CD1c-positive myeloid dendritic cell (primary cell): ENCODE measurements at regions not wholly inside any gene's neighbourhood (a gene's known extent, or its start where the extent isn't known, plus 50 kb on each side); places are given as distances from the start of the nearest gene placed in this dataset.

Experiments
- DNase-seq: peaks from one replicate; pipeline ENCODE4 v3.0.0-alpha.2; 2016; ENCODE audit errors: extremely low spot score

GRCh38 chr11:134749040-134749839 lies 337.2 kb upstream of the B3GAT1 start:
- no peak for DNase-seq

GRCh38 chr11:134746609-134747008 lies 334.6 kb upstream of the B3GAT1 start:
- DNase-seq, result no peak

GRCh38 chr11:134745456-134745855 lies 333.4 kb upstream of the B3GAT1 start:
- no peak for DNase-seq

GRCh38 chr11:134743820-134744195 lies 331.8 kb upstream of the B3GAT1 start:
- DNase-seq, result no peak

- no peak for DNase-seq
These were observed 331.1 kb upstream of the B3GAT1 start for GRCh38 chr11:134742956-134743819.

- no peak for DNase-seq
These were observed 330.2 kb upstream of the B3GAT1 start for GRCh38 chr11:134742224-134742612.

- no peak for DNase-seq
These were observed 329.6 kb upstream of the B3GAT1 start for GRCh38 chr11:134741453-134742223.

GRCh38 chr11:134740590-134741261 lies 328.7 kb upstream of the B3GAT1 start:
- no peak for DNase-seq

- DNase-seq, result no peak
These were observed 327.1 kb upstream of the B3GAT1 start for GRCh38 chr11:134739136-134739535.

- no peak for DNase-seq
These were observed 326.5 kb upstream of the B3GAT1 start for GRCh38 chr11:134738581-134738980.

- no peak for DNase-seq
These were observed 325.8 kb upstream of the B3GAT1 start for GRCh38 chr11:134737563-134738510.

- DNase-seq, result no peak
These were observed 324.4 kb upstream of the B3GAT1 start for GRCh38 chr11:134736251-134736947.

GRCh38 chr11:134734894-134735293 lies 322.9 kb upstream of the B3GAT1 start:
- DNase-seq, result no peak

GRCh38 chr11:134734141-134734845 lies 322.3 kb upstream of the B3GAT1 start:
- DNase-seq, result no peak

- DNase-seq, result no peak
These were observed 321.6 kb upstream of the B3GAT1 start for GRCh38 chr11:134733646-134734045.

- no peak for DNase-seq
These were observed 319.3 kb upstream of the B3GAT1 start for GRCh38 chr11:134731213-134731961.

- no peak for DNase-seq
These were observed 318.6 kb upstream of the B3GAT1 start for GRCh38 chr11:134730561-134731212.

GRCh38 chr11:134730101-134730500 lies 318.1 kb upstream of the B3GAT1 start:
- DNase-seq, result no peak
